ENCODE measurements at regions not wholly inside any gene's neighbourhood (a gene's known extent, or its start where the extent isn't known, plus 50 kb on each side); places are given as distances from the start of the nearest gene placed in this dataset.
"Not testable (repeated sequence)": the region's sequence is repeated elsewhere in the genome, so short reads cannot be mapped to it uniquely, and the experiment has no call there.

GRCh38 chr14:54010981-54011380, 54.4 kb upstream of the BMP4 start:
- no peak for DNase-seq

GRCh38 chr14:54023027-54023426, 66.4 kb upstream of the BMP4 start:
- DNase-seq: no peak

GRCh38 chr14:54025661-54026060, 69.0 kb upstream of the BMP4 start:
- DNase-seq: no peak

GRCh38 chr14:54026671-54027070, 70.0 kb upstream of the BMP4 start:
- no peak for DNase-seq

GRCh38 chr14:54030996-54031395, 74.4 kb upstream of the BMP4 start:
- not testable (repeated sequence) for DNase-seq

- DNase-seq: not testable (repeated sequence)
Measured at GRCh38 chr14:54033285-54033684, 76.7 kb upstream of the BMP4 start.

GRCh38 chr14:54038724-54039123, 82.1 kb upstream of the BMP4 start:
- DNase-seq: no peak

GRCh38 chr14:54039311-54039710, 82.7 kb upstream of the BMP4 start:
- DNase-seq: no peak

- DNase-seq: no peak
Measured at GRCh38 chr14:54040846-54041245, 84.2 kb upstream of the BMP4 start.

GRCh38 chr14:54046250-54046649, 89.6 kb upstream of the BMP4 start:
- no peak for DNase-seq

- no peak for DNase-seq
Measured at GRCh38 chr14:54047645-54048308, 91.2 kb upstream of the BMP4 start.

GRCh38 chr14:54048311-54048710, 91.7 kb upstream of the BMP4 start:
- no peak for DNase-seq

GRCh38 chr14:54048736-54049135, 92.1 kb upstream of the BMP4 start:
- no peak for DNase-seq

- DNase-seq: no peak
Measured at GRCh38 chr14:54050759-54051158, 94.1 kb upstream of the BMP4 start.

GRCh38 chr14:54052696-54053385, 96.2 kb upstream of the BMP4 start:
- no peak for DNase-seq

- no peak for DNase-seq
Measured at GRCh38 chr14:54053386-54053745, 96.7 kb upstream of the BMP4 start.

- no peak for DNase-seq
Measured at GRCh38 chr14:54058505-54058904, 101.9 kb upstream of the BMP4 start.

- no peak for DNase-seq
Measured at GRCh38 chr14:54083549-54084239, 127.1 kb upstream of the BMP4 start.

- DNase-seq: no peak
Measured at GRCh38 chr14:54085232-54085761, 128.7 kb upstream of the BMP4 start.

GRCh38 chr14:54085841-54086240, 129.2 kb upstream of the BMP4 start:
- no peak for DNase-seq

GRCh38 chr14:54086767-54087166, 130.1 kb upstream of the BMP4 start:
- no peak for DNase-seq

GRCh38 chr14:54087376-54087775, 130.8 kb upstream of the BMP4 start:
- DNase-seq: no peak

GRCh38 chr14:54088271-54088670, 131.6 kb upstream of the BMP4 start:
- no peak for DNase-seq

GRCh38 chr14:54090274-54090673, 133.6 kb upstream of the BMP4 start:
- no peak for DNase-seq

Data from T1000 (cell line).